Mesendoderm (in vitro differentiated cells): ENCODE measurements at regions not wholly inside any gene's neighbourhood (a gene's known extent, or its start where the extent isn't known, plus 50 kb on each side); places are given as distances from the start of the nearest gene placed in this dataset.

ENCODE experiments used
- DNase-seq: peaks from one replicate; pipeline ENCODE4 v3.0.0; 2013
- H2AK5ac ChIP-seq: 2 replicates; pipeline ENCODE4 v1.6.1; 2013; ENCODE audit warnings: low read length, inconsistent platforms
- H2BK120ac ChIP-seq: 2 replicates; pipeline ENCODE4 v1.6.1; 2013; ENCODE audit warnings: low read depth, mild to moderate bottlenecking, low read length, moderate library complexity, mixed read lengths
- H2BK15ac ChIP-seq: replicated peaks from 2 replicates; pipeline ENCODE4 v1.6.1; 2013; ENCODE audit warnings: low read depth, mild to moderate bottlenecking, moderate library complexity
- H2BK5ac ChIP-seq: 2 replicates; pipeline ENCODE4 v1.6.1; 2013; ENCODE audit warnings: low read length, inconsistent platforms
- H3K18ac ChIP-seq: 2 replicates; pipeline ENCODE4 v1.6.1; 2013; ENCODE audit warnings: mild to moderate bottlenecking, low read length, mixed read lengths
- H3K23ac ChIP-seq: one replicate; pipeline ENCODE4 v1.6.1; 2013; ENCODE audit warnings: low read length
- H3K27ac ChIP-seq: 2 replicates; pipeline ENCODE4 v1.5.1; 2013; ENCODE audit warnings: low read depth, mild to moderate bottlenecking, inconsistent platforms, low read length, moderate library complexity
- H3K27me3 ChIP-seq: 2 replicates; pipeline ENCODE4 v1.6.1; 2013; ENCODE audit warnings: low read length, control low read depth, mild to moderate bottlenecking, inconsistent platforms; ENCODE audit not compliant: insufficient read depth, poor library complexity
- H3K36me3 ChIP-seq: 2 replicates; pipeline ENCODE4 v1.6.1; 2013; ENCODE audit warnings: low read length, inconsistent platforms; ENCODE audit not compliant: control insufficient read depth, insufficient read depth
- H3K4ac ChIP-seq: one replicate; pipeline ENCODE4 v1.6.1; 2013; ENCODE audit warnings: low read depth, mild to moderate bottlenecking, low read length, moderate library complexity
- H3K4me1 ChIP-seq: 2 replicates; pipeline ENCODE4 v1.6.1; 2013; ENCODE audit warnings: low read depth, low read length, inconsistent platforms; ENCODE audit not compliant: control insufficient read depth
- H3K4me2 ChIP-seq: 2 replicates; pipeline ENCODE4 v1.6.1; 2013; ENCODE audit warnings: low read length
- H3K4me3 ChIP-seq: 2 replicates; pipeline ENCODE4 v1.5.1; 2013; ENCODE audit warnings: mild to moderate bottlenecking, low read length
- H3K56ac ChIP-seq: one replicate; pipeline ENCODE4 v1.6.1; 2013; ENCODE audit warnings: low read length
- H3K79me1 ChIP-seq: 2 replicates; pipeline ENCODE4 v1.6.1; 2013; ENCODE audit warnings: low read length, inconsistent platforms
- H3K79me2 ChIP-seq: 2 replicates; pipeline ENCODE4 v1.6.1; 2013; ENCODE audit warnings: mild to moderate bottlenecking, low read length; ENCODE audit not compliant: control insufficient read depth, insufficient read depth
- H3K9ac ChIP-seq: 2 replicates; pipeline ENCODE4 v1.6.1; 2013; ENCODE audit warnings: low read length, inconsistent platforms
- H4K5ac ChIP-seq: one replicate; pipeline ENCODE4 v1.6.1; 2013; ENCODE audit warnings: low read length
- H4K8ac ChIP-seq: one replicate; pipeline ENCODE4 v1.6.1; 2013; ENCODE audit warnings: low read depth, mild to moderate bottlenecking, control low read depth, low read length, moderate library complexity
- WGBS: extraction: QIAGEN DNeasy Blood & Tissue Kit; methylation state at CpG from one replicate; pipeline ENCODE4 v1.1.7; 2013; ENCODE audit warnings: low lambda C conversion rate, missing lambda C conversion rate; ENCODE audit not compliant: insufficient coverage; ENCODE audit errors: extremely low coverage; 5-methylcytosine and 5-hydroxymethylcytosine counted together

GRCh38 chr4:133484287-133484686 is 335.2 kb downstream of the PCDH10 start:
- H3K4me3 ChIP-seq: no peak overlapping the region
- DNase-seq: no peak

GRCh38 chr4:133483600-133484246 is 334.6 kb downstream of the PCDH10 start:
- no peak overlapping the region for H2AK5ac ChIP-seq
- H2BK120ac ChIP-seq: no peak overlapping the region
- H4K8ac ChIP-seq: no peak overlapping the region
- no peaks in the 10 kb centered on the region for H3K79me1 ChIP-seq
- peak; percentile 90 for DNase-seq
- H3K4ac ChIP-seq: no peak overlapping the region
- H3K23ac ChIP-seq: no peak overlapping the region
- H4K5ac ChIP-seq: no peak overlapping the region
- H3K9ac ChIP-seq: no peak overlapping the region
- no peak overlapping the region for H2BK5ac ChIP-seq
- H3K4me1 ChIP-seq: no peaks in the 10 kb centered on the region
- H3K79me2 ChIP-seq: no peaks in the 10 kb centered on the region
- no peak overlapping the region for H3K56ac ChIP-seq
- H3K36me3 ChIP-seq: no peaks in the 10 kb centered on the region
- H2BK15ac ChIP-seq: no peak overlapping the region
- no peak overlapping the region for H3K27ac ChIP-seq
- H3K18ac ChIP-seq: peak overlapping the region; percentile 97
- H3K27me3 ChIP-seq: no peaks in the 10 kb centered on the region
- WGBS: no CpG with 5 or more reads among the region's 4 CpGs
- H3K4me2 ChIP-seq: no peak overlapping the region
- no peak overlapping the region for H3K4me3 ChIP-seq

More at GRCh38 chr4:133484287-133484686, 335.2 kb downstream of the PCDH10 start:
- H3K4me1 ChIP-seq: no peaks in the 10 kb centered on the region
- no peak overlapping the region for H3K4ac ChIP-seq
- no CpG with 5 or more reads among the region's 2 CpGs for WGBS
- H3K18ac ChIP-seq: peak overlapping the region; percentile 97
- H3K9ac ChIP-seq: no peak overlapping the region
- H4K8ac ChIP-seq: no peak overlapping the region
- no peak overlapping the region for H3K27ac ChIP-seq
- H3K36me3 ChIP-seq: no peaks in the 10 kb centered on the region
- H3K4me2 ChIP-seq: no peak overlapping the region
- no peak overlapping the region for H3K23ac ChIP-seq
- H2BK5ac ChIP-seq: no peak overlapping the region
- H2AK5ac ChIP-seq: no peak overlapping the region
- H3K79me2 ChIP-seq: no peaks in the 10 kb centered on the region
- peak overlapping the region; percentile 22 for H3K56ac ChIP-seq
- no peak overlapping the region for H4K5ac ChIP-seq
- no peaks in the 10 kb centered on the region for H3K27me3 ChIP-seq
- no peak overlapping the region for H2BK15ac ChIP-seq
- no peaks in the 10 kb centered on the region for H3K79me1 ChIP-seq
- no peak overlapping the region for H2BK120ac ChIP-seq

- Histone ChIP-seq H3K23ac (no peak overlapping the region), H2BK15ac (no peak overlapping the region), H3K4ac (no peak overlapping the region), H4K8ac (no peak overlapping the region), H4K5ac (no peak overlapping the region), H3K18ac (no peak overlapping the region), H3K56ac (no peak overlapping the region), H3K4me1 (peaks cover 2% of the 10 kb centered on the region), H3K79me1 (no peaks in the 10 kb centered on the region), H3K4me3 (no peak overlapping the region), H3K79me2 (no peaks in the 10 kb centered on the region), H3K4me2 (no peak overlapping the region), H3K27me3 (no peaks in the 10 kb centered on the region), H3K27ac (no peak overlapping the region), H2BK120ac (peak overlapping the region; percentile 28), H3K9ac (no peak overlapping the region), H2BK5ac (no peak overlapping the region), H2AK5ac (no peak overlapping the region), H3K36me3 (no peaks in the 10 kb centered on the region)
- no CpG with 5 or more reads among the region's 1 CpG for WGBS
- no peak for DNase-seq
These were observed 327.0 kb downstream of the PCDH10 start for GRCh38 chr4:133476063-133476462.

GRCh38 chr4:133474501-133474900 is 325.4 kb downstream of the PCDH10 start:
- no peak overlapping the region for H3K4me3 ChIP-seq
- no peak overlapping the region for H3K27ac ChIP-seq
- no peaks in the 10 kb centered on the region for H3K79me1 ChIP-seq
- H3K23ac ChIP-seq: no peak overlapping the region
- no peak overlapping the region for H3K9ac ChIP-seq
- DNase-seq: peak; percentile 65
- no peak overlapping the region for H4K5ac ChIP-seq
- H4K8ac ChIP-seq: no peak overlapping the region
- H3K18ac ChIP-seq: no peak overlapping the region
- no CpG with 5 or more reads among the region's 2 CpGs for WGBS
- no peak overlapping the region for H2BK5ac ChIP-seq
- no peak overlapping the region for H2BK120ac ChIP-seq
- no peak overlapping the region for H3K4me2 ChIP-seq
- no peaks in the 10 kb centered on the region for H3K27me3 ChIP-seq
- no peak overlapping the region for H2AK5ac ChIP-seq
- H3K56ac ChIP-seq: peak overlapping the region; percentile 11
- H3K4me1 ChIP-seq: peaks cover 2% of the 10 kb centered on the region
- H3K79me2 ChIP-seq: no peaks in the 10 kb centered on the region
- no peaks in the 10 kb centered on the region for H3K36me3 ChIP-seq
- H3K4ac ChIP-seq: no peak overlapping the region
- no peak overlapping the region for H2BK15ac ChIP-seq

- H3K56ac ChIP-seq: no peak overlapping the region
- DNase-seq: no peak
- peaks cover 2% of the 10 kb centered on the region for H3K4me1 ChIP-seq
- no peaks in the 10 kb centered on the region for H3K36me3 ChIP-seq
- no peak overlapping the region for H4K5ac ChIP-seq
- H2BK120ac ChIP-seq: no peak overlapping the region
- no peak overlapping the region for H3K9ac ChIP-seq
- no peak overlapping the region for H3K4ac ChIP-seq
- H3K79me1 ChIP-seq: no peaks in the 10 kb centered on the region
- no peak overlapping the region for H3K27ac ChIP-seq
- no peak overlapping the region for H2BK15ac ChIP-seq
- no peak overlapping the region for H4K8ac ChIP-seq
- H3K4me3 ChIP-seq: no peak overlapping the region
- H3K4me2 ChIP-seq: no peak overlapping the region
- no CpG with 5 or more reads among the region's 1 CpG for WGBS
- no peak overlapping the region for H3K23ac ChIP-seq
- no peaks in the 10 kb centered on the region for H3K79me2 ChIP-seq
- H2AK5ac ChIP-seq: no peak overlapping the region
- H3K18ac ChIP-seq: no peak overlapping the region
- H2BK5ac ChIP-seq: no peak overlapping the region
- no peaks in the 10 kb centered on the region for H3K27me3 ChIP-seq
These were observed 323.1 kb downstream of the PCDH10 start for GRCh38 chr4:133472244-133472643.
